SIG-M5 treated with dmso at 0.1 percent for 504 hours (cell line): ENCODE measurements at regions not wholly inside any gene's neighbourhood (a gene's known extent, or its start where the extent isn't known, plus 50 kb on each side); places are given as distances from the start of the nearest gene placed in this dataset.
"Not testable (repeated sequence)": the region's sequence is repeated elsewhere in the genome, so short reads cannot be mapped to it uniquely, and the experiment has no call there.

Experiments
- DNase-seq: peaks from one replicate; lab custom pipeline; 2025; ENCODE audit not compliant: unreplicated experiment; lab: John Stamatoyannopoulos, UW

GRCh38 chr6:9732056-9732455 is 682.8 kb downstream of the TFAP2A start:
- DNase-seq: no peak

GRCh38 chr6:9725776-9726175 is 689.1 kb downstream of the TFAP2A start:
- not testable (repeated sequence) for DNase-seq

- DNase-seq: no peak
Observed at GRCh38 chr6:9717568-9717967, 697.3 kb downstream of the TFAP2A start.

DNA sequence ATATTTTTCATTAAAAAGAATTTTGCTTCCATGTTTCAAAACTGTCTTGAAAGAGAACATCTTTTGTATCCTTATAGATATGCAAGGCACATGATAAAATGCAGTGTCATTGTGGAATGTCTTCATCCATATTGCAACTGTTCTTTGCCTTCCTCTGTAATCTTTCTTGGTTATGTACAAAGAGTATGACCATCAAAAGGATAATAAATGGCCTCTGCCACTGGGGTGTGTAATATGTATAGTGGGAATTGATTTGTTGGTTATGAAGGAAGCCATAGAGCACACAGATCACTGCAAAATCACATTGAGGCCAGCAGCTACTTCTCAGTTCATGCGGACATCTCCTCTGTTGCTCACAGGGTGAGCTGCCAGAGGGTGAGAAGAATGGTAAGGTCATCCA is 703.5 kb downstream of the TFAP2A start:
- no peak for DNase-seq

DNA sequence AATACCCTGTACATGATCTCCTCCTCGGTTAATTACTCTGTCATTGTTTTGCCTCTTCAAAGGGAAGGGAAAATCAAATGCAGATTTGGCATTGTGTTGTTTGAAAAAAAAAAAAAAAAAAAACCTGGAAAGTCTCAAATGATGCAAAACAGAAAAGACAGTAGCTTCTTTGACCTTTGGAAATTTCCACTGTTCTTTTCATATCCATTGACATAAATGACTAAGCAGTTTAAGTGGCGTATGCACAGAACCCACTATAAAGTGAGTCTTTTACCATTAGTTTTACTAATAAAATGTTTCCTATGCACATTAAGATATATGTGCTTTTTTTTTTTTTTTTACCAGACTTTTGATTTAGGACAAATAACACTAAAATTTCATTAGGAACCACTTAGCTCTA is 704.3 kb downstream of the TFAP2A start:
- DNase-seq: no peak

DNA sequence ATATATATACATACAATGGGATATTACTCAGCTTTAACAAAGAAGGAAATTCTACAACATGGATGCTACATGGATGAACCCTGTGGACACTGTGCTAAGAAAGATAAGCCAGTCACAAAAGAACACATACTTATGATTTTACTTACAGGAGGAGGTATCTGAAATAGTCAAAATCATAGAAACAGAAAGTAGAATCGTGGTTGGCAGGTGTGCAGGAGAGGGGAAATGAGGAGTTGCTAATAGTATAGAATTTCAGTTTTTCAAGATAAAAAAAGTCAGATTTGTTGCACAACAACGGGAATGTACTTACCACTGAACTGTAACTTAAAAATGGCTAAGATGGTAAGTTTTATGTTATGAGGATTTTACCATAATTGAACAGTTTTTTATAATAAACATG is 706.3 kb downstream of the TFAP2A start:
- DNase-seq: no peak

DNA sequence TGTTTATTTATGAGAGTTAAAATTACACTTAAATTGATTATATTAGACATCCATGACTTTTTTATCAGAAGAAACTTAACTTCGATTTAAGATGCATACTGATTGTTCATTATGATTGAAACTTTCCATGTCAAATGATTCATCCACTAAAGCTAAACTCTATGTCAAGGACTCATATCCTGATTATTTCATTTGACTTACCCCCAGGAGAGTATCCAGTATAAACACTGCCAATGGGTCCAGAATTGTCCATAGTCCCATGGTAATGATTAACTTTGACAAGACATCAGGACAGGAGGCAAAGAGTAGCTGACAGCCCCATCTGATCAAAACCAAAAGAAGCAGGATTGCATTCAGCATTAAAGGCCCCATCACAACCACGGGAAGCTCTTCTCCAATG is 709.9 kb downstream of the TFAP2A start:
- DNase-seq: no peak

- DNase-seq: no peak
Observed at GRCh38 chr6:9702914-9703313, 712.0 kb downstream of the TFAP2A start.

DNA sequence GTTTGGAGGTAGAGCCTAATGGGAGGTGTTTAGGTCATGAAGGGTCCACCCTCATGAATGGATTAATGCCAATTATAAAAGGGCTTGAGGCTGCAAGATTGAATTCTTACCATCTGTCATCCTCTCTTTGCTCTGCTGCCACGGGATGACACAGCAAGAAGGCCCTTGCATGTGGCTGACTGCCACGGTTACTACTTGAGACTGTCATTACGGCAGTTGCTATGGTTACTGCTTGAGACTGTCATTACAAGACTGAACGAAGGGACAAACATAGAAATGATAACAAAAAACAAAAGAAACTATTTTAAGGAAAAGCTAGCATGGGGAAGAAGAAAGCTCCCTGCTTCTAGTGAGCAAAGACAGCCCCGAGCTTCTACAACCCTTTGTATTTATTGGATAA is 715.0 kb downstream of the TFAP2A start:
- no peak for DNase-seq

GRCh38 chr6:9697263-9697931 is 717.5 kb downstream of the TFAP2A start:
- no peak for DNase-seq

- DNase-seq: no peak
Observed at GRCh38 chr6:9690388-9690787, 724.5 kb downstream of the TFAP2A start.

GRCh38 chr6:9680727-9681126 is 734.1 kb downstream of the TFAP2A start:
- not testable (repeated sequence) for DNase-seq

GRCh38 chr6:9675122-9675521 is 739.8 kb downstream of the TFAP2A start:
- DNase-seq: no peak

GRCh38 chr6:9659848-9660247 is 755.0 kb downstream of the TFAP2A start:
- no peak for DNase-seq

DNA sequence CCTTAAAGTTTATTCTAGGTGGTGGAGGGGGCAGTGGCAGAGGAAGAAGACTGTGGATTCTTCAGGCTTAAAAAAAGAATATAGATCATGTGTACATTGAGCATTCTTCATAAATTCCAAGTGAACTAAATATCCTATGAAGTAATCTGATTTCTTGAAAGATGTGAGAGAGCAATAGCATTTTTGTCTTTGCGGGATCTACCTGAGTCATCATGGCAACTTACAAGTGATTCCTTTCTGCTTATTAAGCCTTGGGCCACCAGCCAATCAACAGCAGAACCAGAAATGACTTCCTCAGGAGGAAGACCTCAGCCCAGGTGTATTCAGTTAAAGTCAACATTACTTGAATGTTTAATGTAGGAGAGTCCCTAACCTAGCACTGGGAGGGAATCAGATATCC is 756.9 kb downstream of the TFAP2A start:
- DNase-seq: no peak

- DNase-seq: no peak
Observed at GRCh38 chr6:9647599-9647998, 767.3 kb downstream of the TFAP2A start.

DNA sequence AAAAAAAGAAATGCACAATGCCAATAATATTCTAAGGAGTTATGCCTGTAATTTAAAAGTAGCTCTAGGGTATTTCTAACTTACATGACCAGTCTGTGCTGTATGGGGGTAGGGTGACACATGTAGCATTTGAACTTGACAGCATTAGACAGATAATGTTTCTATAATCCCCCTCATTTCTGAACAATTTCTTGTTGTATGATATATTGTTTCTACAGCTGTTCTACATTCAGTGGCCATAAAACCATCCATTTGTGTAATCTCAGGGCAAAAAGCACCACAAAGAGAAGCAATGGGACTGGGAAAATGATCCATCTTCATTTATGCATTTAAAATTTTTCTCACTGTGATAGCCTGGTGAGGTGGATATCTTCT is 767.8 kb downstream of the TFAP2A start:
- DNase-seq: no peak

DNA sequence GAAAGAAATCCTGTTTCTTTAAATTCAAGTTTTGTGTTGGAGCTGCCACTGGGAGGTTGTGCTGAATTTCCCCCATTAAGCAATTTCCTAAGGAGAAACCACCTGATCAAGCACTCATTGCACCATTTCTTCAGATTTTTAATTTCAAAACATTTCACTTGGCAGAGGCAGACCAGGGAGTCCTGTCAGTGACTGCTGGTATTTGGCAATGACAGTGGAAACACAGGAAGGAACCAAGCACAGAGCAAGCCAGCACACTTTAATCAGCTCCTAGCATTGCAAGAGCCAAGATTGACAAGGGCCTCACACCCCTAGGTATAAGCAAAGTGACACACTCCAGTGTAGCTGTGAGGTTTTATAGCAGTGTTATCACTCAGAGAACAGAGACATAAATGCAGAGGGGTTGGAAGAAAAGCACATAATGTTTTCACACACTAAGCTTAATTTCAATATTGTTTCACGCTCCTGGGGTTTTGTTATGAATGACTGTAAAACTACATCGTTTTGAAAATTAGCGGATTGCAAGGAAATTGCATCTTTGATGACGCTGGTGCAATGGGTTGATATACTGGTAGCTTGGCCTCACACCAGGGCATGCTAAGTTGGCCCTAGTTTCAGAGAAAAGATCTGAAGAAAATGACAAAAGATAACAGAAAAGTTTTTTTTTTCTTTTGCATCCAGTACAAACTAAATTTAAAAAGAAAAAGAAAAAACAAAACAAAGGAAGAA is 768.4 kb downstream of the TFAP2A start:
- no peak for DNase-seq

GRCh38 chr6:9638861-9639260 is 776.0 kb downstream of the TFAP2A start:
- no peak for DNase-seq

DNA sequence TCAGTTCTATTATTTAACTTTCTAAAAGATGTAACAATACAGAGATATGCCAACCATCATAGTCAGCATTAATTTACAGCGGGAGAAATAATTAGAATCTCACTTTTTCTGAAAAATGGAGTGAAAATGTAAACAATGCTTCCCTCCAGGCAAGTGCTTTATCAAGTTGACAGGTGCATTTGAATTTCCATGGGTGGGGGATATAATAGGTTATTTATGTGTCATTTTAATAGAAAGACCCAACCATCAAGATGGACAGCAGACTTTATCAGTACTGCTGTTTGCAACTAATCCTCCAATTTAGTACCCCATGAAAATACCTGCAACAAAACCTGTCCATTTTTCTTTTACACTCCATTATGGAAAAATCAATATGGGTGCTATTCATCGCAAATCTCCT is 780.1 kb downstream of the TFAP2A start:
- DNase-seq: no peak

DNA sequence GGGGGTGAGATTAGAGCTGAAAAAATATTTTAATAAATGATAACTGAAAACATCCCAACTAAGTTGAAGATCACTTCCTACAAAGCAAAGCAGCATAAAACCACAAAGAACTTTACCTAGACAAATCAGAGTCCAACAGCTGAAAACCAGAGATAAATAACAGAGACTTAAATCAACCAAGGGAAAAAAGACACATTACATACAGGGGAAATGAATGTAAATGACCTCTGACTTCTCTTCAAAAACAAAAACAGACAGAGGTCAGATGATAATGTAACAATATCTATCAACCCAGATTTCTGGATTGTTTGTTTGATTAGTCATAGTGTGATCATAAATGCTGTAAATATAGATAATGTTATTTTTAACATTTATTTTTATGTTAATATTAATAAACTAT is 782.8 kb downstream of the TFAP2A start:
- no peak for DNase-seq

GRCh38 chr6:9628819-9629218 is 786.1 kb downstream of the TFAP2A start:
- peak; percentile 2 for DNase-seq

- DNase-seq: no peak
Observed at GRCh38 chr6:9627916-9628315, 787.0 kb downstream of the TFAP2A start.
